Neural progenitor cell (in vitro differentiated cells): ENCODE measurements at regions not wholly inside any gene's neighbourhood (a gene's known extent, or its start where the extent isn't known, plus 50 kb on each side); places are given as distances from the start of the nearest gene placed in this dataset.

Experiments used
- DNase-seq: peaks from one replicate; pipeline ENCODE4 v3.0.0-alpha.2; 2016; ENCODE audit warnings: low spot score
- H2AFZ ChIP-seq: fragments of 200-600 bp; sonication (generic); replicated peaks from 2 replicates; pipeline ENCODE4 v1.6.1; 2016; ENCODE audit warnings: antibody characterized with exemption
- H3F3A ChIP-seq: fragments of 200-600 bp; sonication (generic); 2 replicates; pipeline ENCODE4 v1.6.1; 2016; ENCODE audit warnings: antibody characterized with exemption, low read depth
- H3K27ac ChIP-seq: fragments of 200-600 bp; sonication (generic); 2 replicates; pipeline ENCODE4 v1.5.1; 2016; ENCODE audit warnings: mild to moderate bottlenecking
- H3K27me3 ChIP-seq: fragments of 200-600 bp; sonication (generic); 2 replicates; pipeline ENCODE4 v1.6.1; 2016; ENCODE audit warnings: mild to moderate bottlenecking, moderate library complexity
- H3K36me3 ChIP-seq: fragments of 200-600 bp; sonication (generic); 2 replicates; pipeline ENCODE4 v1.5.1; 2016
- H3K4me1 ChIP-seq: fragments of 200-600 bp; sonication (generic); 2 replicates; pipeline ENCODE4 v1.6.1; 2016; ENCODE audit warnings: mixed run types
- H3K4me2 ChIP-seq: fragments of 200-600 bp; sonication (generic); 2 replicates; pipeline ENCODE4 v1.6.1; 2016
- H3K4me3 ChIP-seq: fragments of 200-600 bp; sonication (generic); 2 replicates; pipeline ENCODE4 v1.5.1; 2016
- H3K79me2 ChIP-seq: fragments of 200-600 bp; sonication (generic); 2 replicates; pipeline ENCODE4 v1.6.1; 2016; ENCODE audit warnings: low read depth
- H3K9ac ChIP-seq: fragments of 200-600 bp; sonication (generic); 2 replicates; pipeline ENCODE4 v1.6.1; 2016
- H3K9me3 ChIP-seq: fragments of 200-600 bp; sonication (generic); 2 replicates; pipeline ENCODE4 v1.5.1; 2016; ENCODE audit warnings: low read depth
- H4K20me1 ChIP-seq: fragments of 200-600 bp; sonication (generic); 2 replicates; pipeline ENCODE4 v1.6.1; 2016; ENCODE audit warnings: low read depth
- H3K27ac Mint-ChIP-seq: 3 replicates; pipeline ENCODE4 v1.8.0; 2021; ENCODE audit warnings: mixed read lengths
- H3K27me3 Mint-ChIP-seq: 2 replicates; pipeline ENCODE4 v1.8.0; 2022; ENCODE audit warnings: low read depth, mild to moderate bottlenecking, inconsistent platforms, moderate library complexity, mixed read lengths; ENCODE audit not compliant: insufficient read depth
- H3K36me3 Mint-ChIP-seq: 3 replicates; pipeline ENCODE4 v1.8.0; 2021; ENCODE audit warnings: mixed read lengths
- H3K4me1 Mint-ChIP-seq: 3 replicates; pipeline ENCODE4 v1.8.0; 2021; ENCODE audit warnings: mixed read lengths
- H3K4me3 Mint-ChIP-seq: 3 replicates; pipeline ENCODE4 v1.8.0; 2021; ENCODE audit warnings: mild to moderate bottlenecking, moderate library complexity, mixed read lengths
- H3K9me3 Mint-ChIP-seq: 3 replicates; pipeline ENCODE4 v1.8.0; 2020; ENCODE audit warnings: mixed read lengths
- CTCF ChIP-seq: fragments of 200-600 bp; sonication (generic); IDR thresholded peaks from 2 replicates; pipeline ENCODE4 v1.5.1; 2017; ENCODE audit warnings: antibody characterized with exemption, mild to moderate bottlenecking
- EZH2 ChIP-seq: fragments of 200-600 bp; sonication (generic); IDR thresholded peaks from 2 replicates; pipeline ENCODE4 v1.6.1; 2017; ENCODE audit warnings: antibody characterized with exemption, mild to moderate bottlenecking, moderate library complexity
- EZH2phosphoT487 ChIP-seq: fragments of 200-600 bp; sonication (generic); IDR thresholded peaks from 2 replicates; pipeline ENCODE4 v1.6.1; 2017; ENCODE audit warnings: antibody characterized with exemption

GRCh38 chr17:79485991-79486390 is 124.9 kb downstream of the RBFOX3 start:
- Histone ChIP-seq H3K36me3 (no peaks in the 10 kb centered on the region), H3K9ac (no peak overlapping the region), H3F3A (no peaks in the 10 kb centered on the region), H3K79me2 (no peaks in the 10 kb centered on the region), H3K9me3 (no peaks in the 10 kb centered on the region), H3K4me1 (peaks cover 35% of the 10 kb centered on the region), H3K27ac (no peak overlapping the region), H4K20me1 (no peaks in the 10 kb centered on the region), H3K27me3 (no peaks in the 10 kb centered on the region), H2AFZ (no peak overlapping the region), H3K4me3 (no peak overlapping the region), H3K4me2 (peak overlapping the region; percentile 18)
- DNase-seq, result no peak
- no peak overlapping the region for H3K27ac Mint-ChIP-seq
- no peaks in the 10 kb centered on the region for H3K9me3 Mint-ChIP-seq
- no peak for TF ChIP-seq CTCF
- H3K36me3 Mint-ChIP-seq, result no peaks in the 10 kb centered on the region
- no peak overlapping the region for H3K4me3 Mint-ChIP-seq
- peaks cover 36% of the 10 kb centered on the region for H3K4me1 Mint-ChIP-seq
- peaks cover 7% of the 10 kb centered on the region for H3K27me3 Mint-ChIP-seq

DNA sequence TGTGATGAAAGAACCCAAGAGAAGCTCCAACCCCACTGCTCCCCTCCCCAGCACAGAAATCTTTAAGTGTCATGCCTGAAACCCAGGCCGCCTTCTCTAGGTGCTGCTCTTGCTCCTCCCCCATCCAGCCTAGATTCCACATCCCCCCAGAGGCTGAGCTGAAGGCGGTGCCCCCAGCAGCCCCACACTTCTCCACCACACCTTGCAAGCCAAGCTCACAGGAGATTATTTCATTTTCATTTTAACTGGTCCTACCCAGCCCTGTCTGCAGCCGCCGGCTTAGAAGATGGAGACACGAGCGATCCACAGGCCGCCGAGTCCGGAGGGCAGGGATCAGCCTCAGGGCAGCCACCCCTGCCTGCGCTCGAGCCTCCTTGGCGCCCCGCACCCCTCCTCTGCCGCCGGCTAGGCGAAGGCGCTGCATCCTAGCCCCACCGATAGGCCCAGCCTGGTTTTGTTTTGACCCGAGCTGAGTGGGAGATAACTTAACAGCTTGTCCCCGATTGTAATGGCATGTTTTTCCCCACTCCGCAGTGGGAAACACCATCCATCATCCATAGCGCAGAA is 125.3 kb downstream of the RBFOX3 start:
- peaks cover 36% of the 10 kb centered on the region for H3K4me1 Mint-ChIP-seq
- no peak overlapping the region for H3K27ac ChIP-seq
- no peaks in the 10 kb centered on the region for H3K79me2 ChIP-seq
- no peak overlapping the region for H3K4me3 Mint-ChIP-seq
- no peak overlapping the region for H2AFZ ChIP-seq
- no peak for TF ChIP-seq EZH2
- no peak for TF ChIP-seq EZH2phosphoT487
- no peak for TF ChIP-seq CTCF
- peaks cover 7% of the 10 kb centered on the region for H3K27me3 Mint-ChIP-seq
- H3K36me3 Mint-ChIP-seq, result no peaks in the 10 kb centered on the region
- no peaks in the 10 kb centered on the region for H3F3A ChIP-seq
- H3K4me1 ChIP-seq, result peaks cover 35% of the 10 kb centered on the region
- no peak overlapping the region for H3K9ac ChIP-seq
- no peak overlapping the region for H3K4me3 ChIP-seq
- H3K4me2 ChIP-seq, result peak overlapping the region; percentile 18
- DNase-seq, result no peak
- H4K20me1 ChIP-seq, result no peaks in the 10 kb centered on the region
- no peaks in the 10 kb centered on the region for H3K36me3 ChIP-seq
- H3K27ac Mint-ChIP-seq, result peak overlapping the region; percentile 25
- H3K27me3 ChIP-seq, result no peaks in the 10 kb centered on the region
- no peaks in the 10 kb centered on the region for H3K9me3 Mint-ChIP-seq
- H3K9me3 ChIP-seq, result no peaks in the 10 kb centered on the region

DNA sequence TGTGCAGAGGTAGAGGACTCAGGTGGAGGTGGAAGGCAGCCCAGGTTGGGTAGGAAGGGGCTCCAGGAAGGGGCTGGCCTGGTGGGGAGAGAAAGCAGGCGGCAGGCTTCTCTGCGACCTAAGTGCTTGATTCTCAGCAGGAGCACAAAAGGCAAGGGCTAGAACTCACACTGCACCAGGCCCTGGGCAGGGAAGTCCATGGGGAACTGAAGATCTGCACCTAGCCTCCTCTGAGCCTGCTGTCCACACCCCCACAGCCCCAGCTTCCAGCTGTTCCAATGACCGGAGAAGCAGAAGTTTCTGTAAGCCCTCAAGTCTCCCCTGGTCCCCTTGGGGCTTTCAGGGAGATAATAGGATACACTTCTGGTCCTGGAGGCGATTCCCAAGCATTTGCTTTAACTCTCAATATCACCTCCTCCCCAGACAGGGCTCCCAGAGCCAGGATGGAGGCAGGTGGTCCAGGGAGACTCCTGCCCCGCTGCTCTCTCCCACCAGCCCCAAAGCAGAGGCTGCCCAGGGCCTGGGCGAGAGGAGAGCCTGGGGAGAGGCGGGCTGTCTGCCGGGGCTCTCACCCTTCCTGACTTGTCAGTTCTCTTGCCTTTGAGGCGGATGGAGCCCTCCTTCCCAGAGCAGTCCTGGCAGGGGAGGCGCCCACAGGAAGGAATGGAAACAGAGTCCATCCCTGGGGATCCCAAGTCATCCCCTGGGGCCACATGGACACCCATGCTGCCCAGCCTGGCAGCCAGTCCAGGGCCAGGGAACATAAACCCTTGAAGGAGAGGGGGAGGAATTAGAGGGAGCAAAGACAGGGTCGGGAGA is 126.0 kb downstream of the RBFOX3 start:
- Histone ChIP-seq H3K9ac (no peak overlapping the region), H3K27me3 (no peaks in the 10 kb centered on the region), H4K20me1 (no peaks in the 10 kb centered on the region), H3K4me2 (no peak overlapping the region), H3K4me3 (no peak overlapping the region), H3K9me3 (no peaks in the 10 kb centered on the region), H3K36me3 (no peaks in the 10 kb centered on the region), H3F3A (no peaks in the 10 kb centered on the region), H3K4me1 (peaks cover 35% of the 10 kb centered on the region), H3K27ac (no peak overlapping the region), H2AFZ (no peak overlapping the region), H3K79me2 (no peaks in the 10 kb centered on the region)
- TF ChIP-seq CTCF (no peak), EZH2phosphoT487 (no peak), EZH2 (no peak)
- Mint-ChIP-seq H3K27me3 (peaks cover 7% of the 10 kb centered on the region), H3K27ac (no peak overlapping the region), H3K4me3 (no peak overlapping the region), H3K4me1 (peaks cover 36% of the 10 kb centered on the region), H3K36me3 (no peaks in the 10 kb centered on the region), H3K9me3 (no peaks in the 10 kb centered on the region)
- no peak for DNase-seq
